HepG2 (cell line): ENCODE measurements at regions not wholly inside any gene's neighbourhood (a gene's known extent, or its start where the extent isn't known, plus 50 kb on each side); places are given as distances from the start of the nearest gene placed in this dataset.

Experiments
- ATAC-seq: fragments of 200-7000 bp; cut with Tn5 transposase; 3 replicates; pipeline ENCODE4 v1.9.1; 2020; ENCODE audit warnings: mild to moderate bottlenecking, moderate library complexity
- BruUV-seq: library from RNA; stranded (reverse); fragments of 400-500 nt; replicated peaks from 2 replicates; lab custom pipeline; 2021; lab: Mats Ljungman, UMichigan
- CTCF ChIA-PET: fragments of 300-600 bp; formaldehyde crosslinking; extraction: SDS; loops from one replicate; lab custom pipeline; 2021; ENCODE audit warnings: low total read pairs, inconsistent platforms, low intra/inter-chr PET ratio; lab: Yijun Ruan, JAX
- POLR2A ChIA-PET: fragments of 350-600 bp; sonication (Branson Sonifier 250); formaldehyde crosslinking; loops from one replicate; lab custom pipeline; 2020; ENCODE audit warnings: antibody characterized with exemption, inconsistent platforms; lab: Yijun Ruan, JAX
- DNase-seq: peaks from one replicate; pipeline ENCODE4 v3.0.0-alpha.2; 2015; ENCODE audit warnings: low spot score
- FAIRE-seq: peaks from 3 replicates; lab custom pipeline; 2011; peaks lifted over from hg19 to GRCh38; lab: Jason Lieb, UNC
- H2AFZ ChIP-seq: one replicate; pipeline ENCODE4 v1.6.1; 2011; ENCODE audit warnings: low read length, inconsistent platforms
- H3K27ac ChIP-seq: fragments of 300-600 bp; 3 replicates; pipeline ENCODE4 v1.8.0; 2011; ENCODE audit warnings: mixed run types, mild to moderate bottlenecking, mixed read lengths, low read length, inconsistent platforms; ENCODE audit not compliant: insufficient read depth; ENCODE audit errors: extremely low read length
- H3K27me3 ChIP-seq, 2 experiments: fragments of 200-600 bp in 1 of 2; 2 replicates in 1 of 2; 3 replicates in 1 of 2; pipeline versions ENCODE4 v1.6.0 to v1.8.0; 2011; ENCODE audit warnings: low read length in 2 of 2, mild to moderate bottlenecking in 2 of 2, moderate library complexity in 2 of 2, inconsistent platforms in 1 of 2; ENCODE audit not compliant: insufficient read depth in 2 of 2, control insufficient read depth in 1 of 2
- H3K36me3 ChIP-seq, 2 experiments: fragments of 200-600 bp in 1 of 2; replicated peaks in 1 of 2; 2 replicates in 1 of 2; 3 replicates in 1 of 2; pipeline versions ENCODE4 v1.5.1 to v1.8.0; 2011; ENCODE audit warnings: low read length in 2 of 2, inconsistent platforms in 1 of 2; ENCODE audit not compliant: insufficient read depth in 2 of 2, control insufficient read depth in 1 of 2
- H3K4me1 ChIP-seq: 2 replicates; pipeline ENCODE4 v1.5.1; 2012; ENCODE audit warnings: low read length, inconsistent platforms; ENCODE audit not compliant: insufficient read depth
- H3K4me2 ChIP-seq: 2 replicates; pipeline ENCODE4 v1.6.0; 2011; ENCODE audit warnings: low read depth, low read length, inconsistent platforms
- H3K4me3 ChIP-seq, 3 experiments: fragments of 200-600 bp in 1 of 3; sonication (generic), shearing (Covaris generic) in 1 of 3; replicated peaks in 1 of 3; 2 replicates each; pipeline ENCODE4 v1.5.1; 2011 to 2016; ENCODE audit warnings: low read length in 3 of 3, inconsistent platforms in 2 of 3, low read depth in 2 of 3, mild to moderate bottlenecking in 2 of 3, control low read depth in 1 of 3, mixed read lengths in 1 of 3; ENCODE audit not compliant: insufficient read depth in 1 of 3
- H3K79me2 ChIP-seq: one replicate; pipeline ENCODE4 v1.6.1; 2011; ENCODE audit warnings: low read length, inconsistent platforms; ENCODE audit not compliant: insufficient read depth
- H3K9ac ChIP-seq: 2 replicates; pipeline ENCODE4 v1.6.0; 2011; ENCODE audit warnings: mild to moderate bottlenecking, low read depth, low read length, inconsistent platforms; ENCODE audit not compliant: insufficient read depth
- H3K9me3 ChIP-seq: 2 replicates; pipeline ENCODE4 v1.5.1; 2012; ENCODE audit warnings: mild to moderate bottlenecking, low read length
- H4K20me1 ChIP-seq: 2 replicates; pipeline ENCODE4 v1.6.0; 2011; ENCODE audit warnings: inconsistent platforms, mild to moderate bottlenecking, low read length, moderate library complexity; ENCODE audit not compliant: insufficient read depth
- AKAP8 ChIP-seq: sonication (generic); formaldehyde crosslinking; IDR thresholded peaks from 2 replicates; pipeline ENCODE4 v1.5.1; 2020; ENCODE audit warnings: mild to moderate bottlenecking, missing genetic modification reagents
- ARID2 ChIP-seq: sonication (generic); formaldehyde crosslinking; IDR thresholded peaks from 2 replicates; pipeline ENCODE4 v1.8.1; 2022; ENCODE audit warnings: mild to moderate bottlenecking, missing genetic modification reagents, borderline replicate concordance
- ARNT ChIP-seq: fragments of 450-650 bp; IDR thresholded peaks from 2 replicates; pipeline ENCODE4 v1.6.1; 2017
- CCAR2 ChIP-seq: fragments of 200-400 bp; formaldehyde crosslinking; optimal IDR thresholded peaks from 2 replicates; pipeline ENCODE3; 2018; ENCODE audit warnings: low read depth, mild to moderate bottlenecking, low read length, moderate library complexity
- FOXA3 ChIP-seq: IDR thresholded peaks from 2 replicates; pipeline ENCODE4 v1.6.1; 2016; ENCODE audit warnings: missing genetic modification reagents, missing compliant biosample characterization
- FOXJ3 ChIP-seq: sonication (generic); formaldehyde crosslinking; IDR thresholded peaks from 2 replicates; pipeline ENCODE4 v1.4.0; 2020; ENCODE audit warnings: missing genetic modification reagents, mild to moderate bottlenecking, borderline replicate concordance
- GTF2F1 ChIP-seq: fragments of 150-350 bp; IDR thresholded peaks from 2 replicates; pipeline ENCODE4 v1.6.1; 2014; ENCODE audit warnings: low read length
- HOXA3 ChIP-seq: sonication (generic); formaldehyde crosslinking; IDR thresholded peaks from 2 replicates; pipeline ENCODE4 v1.5.0; 2020; ENCODE audit warnings: missing genetic modification reagents
- MAFF ChIP-seq: IDR thresholded peaks from 2 replicates; pipeline ENCODE4 v1.6.1; 2011; ENCODE audit warnings: low read depth, low read length, improper control_type of control experiment
- NCOA5 ChIP-seq: sonication (generic); formaldehyde crosslinking; IDR thresholded peaks from 2 replicates; pipeline ENCODE4 v1.4.0; 2020; ENCODE audit warnings: missing genetic modification reagents
- RELA ChIP-seq: sonication (generic); formaldehyde crosslinking; IDR thresholded peaks from 2 replicates; pipeline ENCODE4 v1.4.0; 2020; ENCODE audit warnings: missing genetic modification reagents
- SATB2 ChIP-seq: sonication (generic); formaldehyde crosslinking; IDR thresholded peaks from 2 replicates; pipeline ENCODE4 v1.5.0; 2020; ENCODE audit warnings: missing genetic modification reagents
- SETDB1 ChIP-seq: sonication (generic); formaldehyde crosslinking; IDR thresholded peaks from 2 replicates; pipeline ENCODE4 v1.5.1; 2020; ENCODE audit warnings: missing genetic modification reagents, mild to moderate bottlenecking, borderline replicate concordance
- SRF ChIP-seq: IDR thresholded peaks from 2 replicates; pipeline ENCODE4 v1.6.1; 2011; ENCODE audit warnings: mild to moderate bottlenecking, low read depth, low read length, moderate library complexity
- WGBS: methylation state at CpG from one replicate; pipeline ENCODE4 v1.1.6; 2017; ENCODE audit warnings: low lambda C conversion rate; 5-methylcytosine and 5-hydroxymethylcytosine counted together
- in situ Hi-C: cut with HindIII; loops from 2 replicates; pipeline ENCODE4 v1.10.0; 2017; ENCODE audit warnings: low pct_unique_long_range_greater_than_20kb; ENCODE audit not compliant: extremely low pct_ligation_motif_present
- intact Hi-C: fragments of 100-400 bp; cut with micrococcal nuclease; formaldehyde crosslinking; loops from one replicate; pipeline ENCODE4 v1.10.0; 2022; ENCODE audit not compliant: unreplicated experiment
- TF ChIP-seq, protein P1 (sequence below): sonication (generic); formaldehyde crosslinking; conservative IDR thresholded peaks from 2 replicates; pipeline ENCODE4 v1.4.0; 2020; ENCODE audit warnings: missing genetic modification reagents
- TF ChIP-seq, protein P2 (sequence below): sonication (generic); formaldehyde crosslinking; IDR thresholded peaks from 2 replicates; pipeline ENCODE4 v1.4.0; 2020; ENCODE audit warnings: missing genetic modification reagents, low read depth, mild to moderate bottlenecking, borderline replicate concordance
- TF ChIP-seq, protein P3 (sequence below): sonication (generic); formaldehyde crosslinking; conservative IDR thresholded peaks from 2 replicates; pipeline ENCODE4 v1.5.0; 2020; ENCODE audit warnings: missing genetic modification reagents
- TF ChIP-seq, protein P4 (sequence below): sonication (generic); formaldehyde crosslinking; IDR thresholded peaks from 2 replicates; pipeline ENCODE4 v1.4.0; 2020; ENCODE audit warnings: missing genetic modification reagents

DNA sequence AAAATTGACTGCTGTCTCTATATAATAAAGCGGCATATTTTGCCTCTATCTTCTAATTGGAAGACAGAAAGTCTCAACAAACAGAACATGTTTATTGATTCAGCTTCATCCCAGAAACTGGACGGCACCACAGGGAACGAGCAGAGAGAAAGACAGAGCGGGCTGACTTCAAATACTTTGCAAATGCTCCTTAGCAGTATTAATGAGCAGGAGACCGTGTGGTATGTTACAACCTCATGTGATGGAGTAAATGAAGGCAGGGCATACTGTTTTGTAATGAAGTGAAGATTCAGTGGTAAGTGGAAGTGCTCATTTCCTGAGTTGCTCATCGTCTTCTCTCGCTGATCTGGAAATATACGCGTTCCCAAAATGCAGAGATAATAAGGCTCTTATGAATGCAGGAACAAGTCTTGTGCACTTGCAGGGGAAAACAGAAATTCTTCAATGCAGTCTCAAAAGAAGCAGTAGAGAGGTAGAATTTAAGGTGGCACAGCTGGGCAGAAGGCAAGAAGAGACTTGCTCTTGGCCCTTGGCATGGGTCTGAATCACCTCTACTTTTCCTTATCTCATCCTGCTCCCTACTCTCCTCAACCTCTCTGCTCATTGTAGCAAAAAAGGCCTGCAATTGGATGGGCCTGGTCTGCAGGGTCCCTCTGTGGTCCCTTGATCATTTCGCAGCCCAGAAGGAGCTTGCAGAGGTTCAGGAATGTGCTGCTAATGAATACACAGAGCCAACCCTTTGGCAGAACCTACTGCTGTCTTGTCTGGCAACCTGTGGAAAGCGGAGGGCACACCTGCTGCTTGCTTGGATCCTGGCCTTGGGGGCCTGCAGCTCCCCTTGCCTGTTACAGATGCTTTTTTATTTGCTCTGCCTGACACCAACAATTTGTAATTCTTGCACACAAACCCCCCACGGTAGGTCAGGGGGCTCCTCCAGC lies 604.9 kb upstream of the CFAP20DC start (continued):
- TF ChIP-seq NCOA5 (CRISPR knock-in tag) (no peak), AKAP8 (no peak), SETDB1 (CRISPR knock-in tag) (no peak)

DNA sequence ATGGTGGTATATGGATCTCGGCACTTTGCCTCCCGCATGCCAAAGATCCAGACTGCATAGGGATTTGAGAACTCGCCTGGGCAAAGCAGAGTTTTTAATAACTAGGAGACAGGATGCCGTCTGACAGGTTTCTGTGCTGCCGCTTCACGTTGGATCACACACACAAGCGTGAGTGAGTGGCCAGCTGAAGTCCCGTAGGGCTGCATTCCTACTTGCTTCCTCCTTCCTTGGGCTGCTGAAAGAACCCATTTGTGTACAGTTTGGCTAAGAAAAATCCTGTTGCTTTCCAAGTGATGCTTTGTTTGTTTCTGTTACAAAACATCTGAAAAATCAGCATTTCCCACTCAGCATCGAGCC lies 604.3 kb upstream of the CFAP20DC start:
- Histone ChIP-seq H4K20me1 (no peaks in the 10 kb centered on the region), H3K9ac (no peak overlapping the region), H3K4me1 (no peaks in the 10 kb centered on the region), H3K79me2 (no peaks in the 10 kb centered on the region), H3K27me3 (no peaks in the 10 kb centered on the region), H3K9me3 (peaks cover 14% of the 10 kb centered on the region), H2AFZ (no peak overlapping the region), H3K36me3 (no peaks in the 10 kb centered on the region), H3K4me2 (no peak overlapping the region), H3K4me3 (no peak overlapping the region), H3K27ac (no peak overlapping the region)
- POLR2A ChIA-PET = no interaction called here
- intact Hi-C loops = no loop called here
- 48% methylated on average over 7 of the region's 9 CpGs for WGBS
- TF ChIP-seq GTF2F1 (no peak), FOXJ3 (CRISPR knock-in tag) (no peak), MAFF (no peak), SATB2 (CRISPR knock-in tag) (no peak), HOXA3 (CRISPR knock-in tag) (no peak), ARID2 (CRISPR knock-in tag) (no peak), FOXA3 (no peak), SRF (no peak), RELA (CRISPR knock-in tag) (no peak), ARNT (no peak), CCAR2 (no peak)
- TF ChIP-seq, protein P1, sequence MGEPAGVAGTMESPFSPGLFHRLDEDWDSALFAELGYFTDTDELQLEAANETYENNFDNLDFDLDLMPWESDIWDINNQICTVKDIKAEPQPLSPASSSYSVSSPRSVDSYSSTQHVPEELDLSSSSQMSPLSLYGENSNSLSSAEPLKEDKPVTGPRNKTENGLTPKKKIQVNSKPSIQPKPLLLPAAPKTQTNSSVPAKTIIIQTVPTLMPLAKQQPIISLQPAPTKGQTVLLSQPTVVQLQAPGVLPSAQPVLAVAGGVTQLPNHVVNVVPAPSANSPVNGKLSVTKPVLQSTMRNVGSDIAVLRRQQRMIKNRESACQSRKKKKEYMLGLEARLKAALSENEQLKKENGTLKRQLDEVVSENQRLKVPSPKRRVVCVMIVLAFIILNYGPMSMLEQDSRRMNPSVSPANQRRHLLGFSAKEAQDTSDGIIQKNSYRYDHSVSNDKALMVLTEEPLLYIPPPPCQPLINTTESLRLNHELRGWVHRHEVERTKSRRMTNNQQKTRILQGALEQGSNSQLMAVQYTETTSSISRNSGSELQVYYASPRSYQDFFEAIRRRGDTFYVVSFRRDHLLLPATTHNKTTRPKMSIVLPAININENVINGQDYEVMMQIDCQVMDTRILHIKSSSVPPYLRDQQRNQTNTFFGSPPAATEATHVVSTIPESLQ (CRISPR knock-in tag) = no peak
- TF ChIP-seq, protein P2, sequence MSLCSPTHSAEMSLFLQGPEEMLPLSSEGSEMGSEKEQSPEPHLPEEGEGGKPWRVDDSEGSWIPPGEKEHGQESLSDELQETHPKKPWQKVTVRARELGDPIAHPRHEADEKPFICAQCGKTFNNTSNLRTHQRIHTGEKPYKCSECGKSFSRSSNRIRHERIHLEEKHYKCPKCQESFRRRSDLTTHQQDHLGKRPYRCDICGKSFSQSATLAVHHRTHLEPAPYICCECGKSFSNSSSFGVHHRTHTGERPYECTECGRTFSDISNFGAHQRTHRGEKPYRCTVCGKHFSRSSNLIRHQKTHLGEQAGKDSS (CRISPR knock-in tag) = no peak
- TF ChIP-seq, protein P3, sequence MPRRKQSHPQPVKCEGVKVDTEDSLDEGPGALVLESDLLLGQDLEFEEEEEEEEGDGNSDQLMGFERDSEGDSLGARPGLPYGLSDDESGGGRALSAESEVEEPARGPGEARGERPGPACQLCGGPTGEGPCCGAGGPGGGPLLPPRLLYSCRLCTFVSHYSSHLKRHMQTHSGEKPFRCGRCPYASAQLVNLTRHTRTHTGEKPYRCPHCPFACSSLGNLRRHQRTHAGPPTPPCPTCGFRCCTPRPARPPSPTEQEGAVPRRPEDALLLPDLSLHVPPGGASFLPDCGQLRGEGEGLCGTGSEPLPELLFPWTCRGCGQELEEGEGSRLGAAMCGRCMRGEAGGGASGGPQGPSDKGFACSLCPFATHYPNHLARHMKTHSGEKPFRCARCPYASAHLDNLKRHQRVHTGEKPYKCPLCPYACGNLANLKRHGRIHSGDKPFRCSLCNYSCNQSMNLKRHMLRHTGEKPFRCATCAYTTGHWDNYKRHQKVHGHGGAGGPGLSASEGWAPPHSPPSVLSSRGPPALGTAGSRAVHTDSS (CRISPR knock-in tag) = no peak
- TF ChIP-seq, protein P4, sequence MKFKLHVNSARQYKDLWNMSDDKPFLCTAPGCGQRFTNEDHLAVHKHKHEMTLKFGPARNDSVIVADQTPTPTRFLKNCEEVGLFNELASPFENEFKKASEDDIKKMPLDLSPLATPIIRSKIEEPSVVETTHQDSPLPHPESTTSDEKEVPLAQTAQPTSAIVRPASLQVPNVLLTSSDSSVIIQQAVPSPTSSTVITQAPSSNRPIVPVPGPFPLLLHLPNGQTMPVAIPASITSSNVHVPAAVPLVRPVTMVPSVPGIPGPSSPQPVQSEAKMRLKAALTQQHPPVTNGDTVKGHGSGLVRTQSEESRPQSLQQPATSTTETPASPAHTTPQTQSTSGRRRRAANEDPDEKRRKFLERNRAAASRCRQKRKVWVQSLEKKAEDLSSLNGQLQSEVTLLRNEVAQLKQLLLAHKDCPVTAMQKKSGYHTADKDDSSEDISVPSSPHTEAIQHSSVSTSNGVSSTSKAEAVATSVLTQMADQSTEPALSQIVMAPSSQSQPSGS (CRISPR knock-in tag) = no peak
- DNase-seq = no peak
- no TSS peak for BruUV-seq
- no peak for FAIRE-seq
- ATAC-seq = no peak
- CTCF ChIA-PET = no interaction called here
- in situ Hi-C loops = no loop called here
